ENCODE measurements at regions not wholly inside any gene's neighbourhood (a gene's known extent, or its start where the extent isn't known, plus 50 kb on each side); places are given as distances from the start of the nearest gene placed in this dataset.
A peak's percentile ranks its signal among the peaks of the same experiment; 100 is the strongest.

DNA sequence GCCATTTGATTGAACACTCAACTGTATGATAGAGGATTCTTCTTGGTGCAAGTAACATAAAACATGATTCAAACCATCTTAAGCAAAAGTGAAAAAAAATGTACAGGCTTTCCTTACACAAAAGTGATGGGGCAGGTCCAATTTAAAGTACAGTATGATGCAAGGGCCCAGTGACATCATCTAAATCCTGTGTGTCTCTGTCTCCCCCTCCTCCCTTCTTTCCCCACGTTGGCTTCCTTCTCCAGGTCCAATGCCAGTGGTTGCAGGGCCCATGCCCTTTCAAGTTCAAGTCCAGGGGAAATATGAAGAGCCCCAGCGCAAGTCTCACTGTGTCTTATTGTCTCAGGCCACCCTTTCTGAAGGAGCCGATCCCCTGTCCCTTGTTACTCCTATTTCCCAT, 332.3 kb downstream of the SHQ1 start:
- Histone ChIP-seq H4K91ac (replicated peaks; ENCODE audit: insufficient read length, low read length) (no peak overlapping the region), H3K14ac (ENCODE audit: insufficient read length) (no peak overlapping the region), H3K4me3 (ENCODE audit: extremely low read depth in 1 of 4, insufficient read depth in 2 of 4, low read depth in 3 of 4, low read length in 4 of 4) (no peak overlapping the region), H3K4me1 (replicated peaks in 1 of 4; ENCODE audit: control insufficient read depth in 3 of 4, insufficient read depth in 4 of 4, low read length in 3 of 4) (no peaks in the 10 kb centered on the region), H4K20me1 (replicated peaks in 1 of 2; ENCODE audit: control insufficient read depth in 1 of 2, insufficient read depth in 2 of 2, low read length in 2 of 2) (no peaks in the 10 kb centered on the region), H2BK120ac (replicated peaks; ENCODE audit: low read depth, low read length) (no peak overlapping the region), H4K8ac (ENCODE audit: extremely low read depth, insufficient read depth, low read length) (no peak overlapping the region), H3K23ac (ENCODE audit: insufficient read length) (no peak overlapping the region), H3K9ac (replicated peaks in 1 of 4; ENCODE audit: extremely low read depth in 1 of 4, low read depth in 3 of 4, low read length in 3 of 4) (peak overlapping the region in 1 of 4 experiments; percentile 46; a peak in 1 of 7 replicates), H2BK15ac (ENCODE audit: low read length) (no peak overlapping the region), H3K27me3 (replicated peaks in 1 of 4; ENCODE audit: control insufficient read depth in 3 of 4, extremely low read depth in 1 of 4, insufficient read depth in 3 of 4, low read length in 3 of 4) (no peaks in the 10 kb centered on the region), H3K23me2 (ENCODE audit: low read depth, low read length) (no peaks in the 10 kb centered on the region), H3K9me3 (ENCODE audit: insufficient read depth in 2 of 2, low read depth in 1 of 2, low read length in 1 of 2) (no peaks in the 10 kb centered on the region), H3K4ac (replicated peaks; ENCODE audit: insufficient read length, low read depth, low read length) (no peak overlapping the region), H2BK12ac (ENCODE audit: low read depth, low read length) (no peak overlapping the region), H3K18ac (ENCODE audit: extremely low read depth, low read length) (no peak overlapping the region), H3K36me3 (ENCODE audit: control insufficient read depth in 2 of 4, insufficient read depth in 4 of 4, low read length in 3 of 4) (no peaks in the 10 kb centered on the region), H2AFZ (ENCODE audit: low read length) (no peak overlapping the region), H3K79me1 (ENCODE audit: low read depth, low read length) (no peaks in the 10 kb centered on the region), H3K56ac (replicated peaks; ENCODE audit: insufficient read length, low read depth, low read length) (no peak overlapping the region), H4K5ac (ENCODE audit: insufficient read length, low read depth, low read length) (no peak overlapping the region), H2BK20ac (ENCODE audit: low read length) (no peak overlapping the region), H3K4me2 (ENCODE audit: insufficient read depth in 1 of 2, low read depth in 2 of 2, low read length in 2 of 2) (no peak overlapping the region), H3K27ac (ENCODE audit: low read depth, low read length) (no peak overlapping the region), H2BK5ac (ENCODE audit: low read depth, low read length) (no peak overlapping the region), H2AK5ac (ENCODE audit: low read depth, low read length) (no peak overlapping the region), H3K79me2 (ENCODE audit: control insufficient read depth in 1 of 2, insufficient read depth in 2 of 2, low read length in 2 of 2) (no peaks in the 10 kb centered on the region)
- POLR2A ChIA-PET (ENCODE audit: partially characterized antibody), result no interaction called here
- DNase-seq (ENCODE audit: low read depth in 1 of 2, low spot score in 2 of 2) (no peak), FAIRE-seq (no peak)
- WGBS, 2 experiments (ENCODE audit: extremely low coverage in 1 of 2, insufficient coverage in 1 of 2, insufficient read length in 1 of 2, insufficient replicate concordance in 2 of 2, low coverage in 1 of 2, low lambda C conversion rate in 2 of 2, missing lambda C conversion rate in 1 of 2), result 93% methylated on average over 3 of the region's 3 CpGs; no CpG with 5 or more reads in 1 of the 2 experiments
- CTCF ChIA-PET (ENCODE audit: partially characterized antibody), result interaction anchor here (0.7 kb wide), 2 partner anchors 120 to 296 kb away, joined by 3 read pairs; no protein-coding TSS in a partner anchor
- TF ChIP-seq SIRT6 (IDR thresholded peaks at IDR 0.05; ENCODE audit: low read length) (no peak), SAP30 (IDR thresholded peaks at IDR 0.05; ENCODE audit: insufficient read depth, insufficient replicate concordance, low read length) (no peak), CEBPB (IDR thresholded peaks at IDR 0.05; ENCODE audit: low read depth, low read length) (no peak), SRF (IDR thresholded peaks at IDR 0.05; ENCODE audit: low read depth, low read length) (no peak), CREB1 (IDR thresholded peaks at IDR 0.05) (no peak), CTBP2 (IDR thresholded peaks at IDR 0.05; ENCODE audit: borderline replicate concordance, insufficient read depth, insufficient read length, low read length) (no peak), CBX5 (IDR thresholded peaks at IDR 0.05; ENCODE audit: low read depth, low read length) (no peak), TBP (IDR thresholded peaks at IDR 0.05; ENCODE audit: low read depth, low read length) (no peak), KDM5A (IDR thresholded peaks at IDR 0.05; ENCODE audit: low read length) (no peak), SUZ12 (IDR thresholded peaks at IDR 0.05; ENCODE audit: low read length) (no peak), HDAC6 (IDR thresholded peaks at IDR 0.05; ENCODE audit: low read depth, low read length) (no peak), NRF1 (IDR thresholded peaks at IDR 0.05; ENCODE audit: low read depth, low read length) (no peak), ASH2L (IDR thresholded peaks at IDR 0.05; ENCODE audit: low read length) (no peak), RXRA (IDR thresholded peaks at IDR 0.05; ENCODE audit: insufficient read depth, low read depth, low read length) (no peak)
- TF ChIP-seq, protein P1, sequence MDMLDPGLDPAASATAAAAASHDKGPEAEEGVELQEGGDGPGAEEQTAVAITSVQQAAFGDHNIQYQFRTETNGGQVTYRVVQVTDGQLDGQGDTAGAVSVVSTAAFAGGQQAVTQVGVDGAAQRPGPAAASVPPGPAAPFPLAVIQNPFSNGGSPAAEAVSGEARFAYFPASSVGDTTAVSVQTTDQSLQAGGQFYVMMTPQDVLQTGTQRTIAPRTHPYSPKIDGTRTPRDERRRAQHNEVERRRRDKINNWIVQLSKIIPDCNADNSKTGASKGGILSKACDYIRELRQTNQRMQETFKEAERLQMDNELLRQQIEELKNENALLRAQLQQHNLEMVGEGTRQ (IDR thresholded peaks at IDR 0.05; ENCODE audit: low read length), result no peak

Measured in H1 (cell line).